CD4-positive, alpha-beta T cell (primary cell): ENCODE measurements at regions not wholly inside any gene's neighbourhood (a gene's known extent, or its start where the extent isn't known, plus 50 kb on each side); places are given as distances from the start of the nearest gene placed in this dataset.

Experiments used
- ATAC-seq: fragments of 200-7000 bp; cut with Tn5 transposase; one replicate; pipeline ENCODE4 v1.10.0; 2022; ENCODE audit warnings: mild to moderate bottlenecking; ENCODE audit not compliant: poor library complexity
- CTCF ChIA-PET: fragments of 350-600 bp; sonication (Branson Sonifier 250); formaldehyde crosslinking; loops from one replicate; lab custom pipeline; 2021; ENCODE audit warnings: antibody characterized with exemption, inconsistent platforms; lab: Charles Lee
- POLR2A ChIA-PET: fragments of 350-600 bp; sonication (Branson Sonifier 250); formaldehyde crosslinking; loops from one replicate; lab custom pipeline; 2021; ENCODE audit warnings: antibody characterized with exemption, inconsistent platforms; lab: Charles Lee
- DNase-seq, 14 experiments: peaks; one replicate each; pipeline ENCODE4 v3.0.0-alpha.2; 2013 to 2020; ENCODE audit warnings: mixed read lengths in 2 of 14
- H3K27ac ChIP-seq, 2 donors: one replicate each; pipeline versions ENCODE4 v1.5.1 to v1.7.0; 2013; ENCODE audit warnings: low read length in 2 of 2, low read depth in 1 of 2, mild to moderate bottlenecking in 1 of 2
- H3K27me3 ChIP-seq, 2 experiments: 1 replicate in 1 of 2; 2 replicates in 1 of 2; pipeline versions ENCODE4 v1.6.1 to v1.7.0; 2013; ENCODE audit warnings: low read length in 2 of 2, control low read depth in 1 of 2, mild to moderate bottlenecking in 1 of 2, moderate library complexity in 1 of 2; ENCODE audit not compliant: insufficient read depth in 2 of 2, control insufficient read depth in 1 of 2
- H3K36me3 ChIP-seq: one replicate; pipeline ENCODE4 v1.6.1; 2013; ENCODE audit warnings: low read length, control low read depth; ENCODE audit not compliant: insufficient read depth
- H3K4me1 ChIP-seq: one replicate; pipeline ENCODE4 v1.6.1; 2013; ENCODE audit warnings: low read length, control low read depth; ENCODE audit not compliant: insufficient read depth
- H3K4me3 ChIP-seq: one replicate; pipeline ENCODE4 v1.5.1; 2013; ENCODE audit warnings: mild to moderate bottlenecking, low read length, moderate library complexity
- H3K9me3 ChIP-seq, 2 experiments: 1 replicate in 1 of 2; 2 replicates in 1 of 2; pipeline versions ENCODE4 v1.6.1 to v1.7.0; 2013; ENCODE audit warnings: low read length in 2 of 2, mild to moderate bottlenecking in 2 of 2, control low read depth in 1 of 2, moderate library complexity in 1 of 2; ENCODE audit not compliant: control insufficient read depth in 1 of 2, insufficient read depth in 1 of 2
- H3K27ac Mint-ChIP-seq: one replicate; pipeline ENCODE4 v1.8.0; 2020; ENCODE audit warnings: mixed read lengths
- H3K27me3 Mint-ChIP-seq: one replicate; pipeline ENCODE4 v1.8.0; 2021; ENCODE audit warnings: mixed read lengths
- H3K36me3 Mint-ChIP-seq: one replicate; pipeline ENCODE4 v1.8.0; 2021; ENCODE audit warnings: low read depth, mixed read lengths
- H3K4me1 Mint-ChIP-seq: one replicate; pipeline ENCODE4 v1.8.0; 2021; ENCODE audit warnings: low read depth, mixed read lengths
- H3K4me3 Mint-ChIP-seq: one replicate; pipeline ENCODE4 v1.8.0; 2020; ENCODE audit warnings: mild to moderate bottlenecking, mixed read lengths
- H3K9me3 Mint-ChIP-seq: one replicate; pipeline ENCODE4 v1.8.0; 2020; ENCODE audit warnings: mixed read lengths
- CTCF ChIP-seq: fragments of 200-600 bp; IDR thresholded peaks from one replicate; pipeline ENCODE4 v1.8.0; 2022; ENCODE audit warnings: antibody characterized with exemption, mild to moderate bottlenecking
- intact Hi-C, 2 experiments: fragments of 100-400 bp; cut with DNase I in 1 of 2; cut with micrococcal nuclease in 1 of 2; formaldehyde crosslinking; loops; one replicate each; pipeline versions ENCODE4 v1.15.1 to v1.9.0; 2023 to 2025; cut with DNase I, micrococcal nuclease

GRCh38 chr5:110103081-110103480 lies 413.4 kb downstream of the MAN2A1 start:
- peaks cover 44% of the 10 kb centered on the region for H3K4me1 Mint-ChIP-seq
- no peak overlapping the region for H3K4me3 Mint-ChIP-seq
- H3K9me3 Mint-ChIP-seq, result no peaks in the 10 kb centered on the region
- ChIA-PET POLR2A (no interaction called here), CTCF (no interaction called here)
- H3K9me3 ChIP-seq, result no peaks in the 10 kb centered on the region
- no peaks in the 10 kb centered on the region for H3K27me3 ChIP-seq
- H3K36me3 Mint-ChIP-seq, result no peaks in the 10 kb centered on the region
- H3K4me3 ChIP-seq, result no peak overlapping the region
- H3K27ac Mint-ChIP-seq, result no peak overlapping the region
- intact Hi-C loops, result no loop called here
- H3K27me3 Mint-ChIP-seq, result peaks cover 5% of the 10 kb centered on the region
- TF ChIP-seq CTCF, result no peak
- H3K36me3 ChIP-seq, result no peaks in the 10 kb centered on the region
- ATAC-seq (no peak), DNase-seq (no peak)
- no peak overlapping the region for H3K27ac ChIP-seq
- peaks cover 8% of the 10 kb centered on the region for H3K4me1 ChIP-seq

DNA sequence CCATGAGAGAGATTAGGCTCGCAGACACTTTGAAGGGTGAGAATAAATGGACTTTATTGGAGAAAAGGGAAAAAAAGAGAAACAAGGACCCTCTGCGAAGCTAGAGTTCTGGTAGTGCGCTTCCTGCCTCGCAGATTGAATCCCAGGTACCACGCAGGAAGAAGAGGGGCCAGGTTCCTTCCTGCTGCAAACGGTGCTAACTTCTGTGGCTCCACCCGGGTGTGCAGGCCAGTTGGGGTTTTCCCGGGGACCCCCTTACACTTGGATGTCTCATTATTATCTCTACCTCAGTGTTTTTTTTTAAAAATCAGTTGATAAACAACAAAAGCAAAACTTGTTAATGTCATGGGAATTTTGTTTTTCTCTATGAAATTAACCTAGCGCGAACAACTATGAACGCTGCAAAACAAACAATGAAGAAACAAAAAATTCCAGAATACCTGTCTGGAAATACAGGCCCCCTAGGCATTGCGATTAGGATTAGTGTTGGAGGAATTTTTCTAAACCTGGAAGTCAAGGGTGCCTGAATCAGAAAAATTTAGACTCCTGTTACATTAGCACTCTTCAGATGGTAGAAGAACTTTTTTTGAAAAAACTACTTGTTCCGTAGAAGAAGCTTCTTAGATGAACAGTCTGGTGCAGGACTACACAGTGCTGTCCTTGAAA lies 414.5 kb downstream of the MAN2A1 start:
- Mint-ChIP-seq H3K36me3 (no peaks in the 10 kb centered on the region), H3K9me3 (no peaks in the 10 kb centered on the region), H3K27me3 (peaks cover 5% of the 10 kb centered on the region), H3K4me3 (peak overlapping the region; percentile 26), H3K27ac (no peak overlapping the region), H3K4me1 (peaks cover 40% of the 10 kb centered on the region)
- no peak overlapping the region for H3K4me3 ChIP-seq
- ChIA-PET POLR2A (interaction anchor here (1.0 kb wide), 1 partner anchor 8 kb away, joined by 3 read pairs; no protein-coding TSS in a partner anchor), CTCF (no interaction called here)
- TF ChIP-seq CTCF, result no peak
- no peaks in the 10 kb centered on the region for H3K27me3 ChIP-seq
- intact Hi-C loops, result no loop called here
- H3K4me1 ChIP-seq, result peaks cover 8% of the 10 kb centered on the region
- no peaks in the 10 kb centered on the region for H3K36me3 ChIP-seq
- H3K9me3 ChIP-seq, result no peaks in the 10 kb centered on the region
- ATAC-seq (no peak), DNase-seq (peak in 1 of 14 experiments; percentile 7)
- no peak overlapping the region for H3K27ac ChIP-seq

DNA sequence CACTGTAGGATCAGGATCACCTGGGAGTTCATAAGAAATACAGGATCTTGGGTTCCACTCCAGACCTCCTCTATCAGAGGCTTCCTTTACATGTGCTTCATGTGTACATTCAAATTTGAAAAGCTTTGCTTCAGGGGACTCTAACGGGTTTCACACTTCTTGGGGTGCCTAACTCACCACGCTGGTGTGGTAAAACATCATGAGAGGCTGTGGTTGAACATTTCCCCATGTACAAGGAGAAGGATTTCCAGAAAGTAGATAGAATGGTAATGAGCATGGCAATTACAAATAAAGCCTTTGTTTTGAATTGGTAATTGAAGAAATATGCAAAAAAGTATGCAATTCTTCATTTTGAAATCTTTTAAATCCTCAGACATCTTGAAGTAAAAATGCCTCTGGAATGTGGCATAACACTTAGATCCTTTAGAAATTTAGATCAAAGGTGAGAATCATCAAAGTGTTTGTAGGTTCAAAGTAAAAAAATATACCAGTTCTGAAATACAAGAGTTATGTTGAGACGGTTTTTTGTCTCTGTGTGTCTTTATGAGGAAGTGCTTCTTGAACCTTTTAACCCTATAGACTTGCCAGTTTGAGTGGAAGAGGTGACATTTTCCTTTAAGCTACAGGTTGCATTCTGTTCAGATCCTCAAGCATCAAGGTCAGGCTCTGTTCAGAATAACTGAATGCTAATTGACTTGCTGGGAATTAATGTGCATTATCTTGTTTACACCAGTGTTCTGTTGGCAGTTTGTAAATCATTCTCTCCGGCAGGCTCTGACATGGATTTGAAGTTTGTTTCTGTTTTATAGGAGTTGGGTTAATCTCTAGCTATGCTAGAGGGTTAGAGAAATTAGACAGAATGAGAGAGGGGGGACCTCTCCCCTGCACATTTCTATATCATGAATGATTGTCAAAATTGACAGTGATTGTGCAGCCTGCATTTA lies 415.3 kb downstream of the MAN2A1 start:
- H3K4me3 Mint-ChIP-seq, result no peak overlapping the region
- POLR2A ChIA-PET, result interaction anchor here (1.0 kb wide), 1 partner anchor 9 kb away, joined by 3 read pairs; no protein-coding TSS in a partner anchor
- intact Hi-C loops, result no loop called here
- H3K4me3 ChIP-seq, result no peak overlapping the region
- H3K27me3 ChIP-seq, result no peaks in the 10 kb centered on the region
- DNase-seq, result no peak
- H3K4me1 Mint-ChIP-seq, result peaks cover 40% of the 10 kb centered on the region
- CTCF ChIA-PET, result no interaction called here
- TF ChIP-seq CTCF, result no peak
- peaks cover 8% of the 10 kb centered on the region for H3K4me1 ChIP-seq
- no peaks in the 10 kb centered on the region for H3K9me3 Mint-ChIP-seq
- no peak overlapping the region for H3K27ac Mint-ChIP-seq
- no peaks in the 10 kb centered on the region for H3K36me3 ChIP-seq
- H3K36me3 Mint-ChIP-seq, result no peaks in the 10 kb centered on the region
- no peak for ATAC-seq
- H3K27ac ChIP-seq, result no peak overlapping the region
- no peaks in the 10 kb centered on the region for H3K9me3 ChIP-seq
- peaks cover 5% of the 10 kb centered on the region for H3K27me3 Mint-ChIP-seq
